ENCODE measurements at regions not wholly inside any gene's neighbourhood (a gene's known extent, or its start where the extent isn't known, plus 50 kb on each side); places are given as distances from the start of the nearest gene placed in this dataset.

DNA sequence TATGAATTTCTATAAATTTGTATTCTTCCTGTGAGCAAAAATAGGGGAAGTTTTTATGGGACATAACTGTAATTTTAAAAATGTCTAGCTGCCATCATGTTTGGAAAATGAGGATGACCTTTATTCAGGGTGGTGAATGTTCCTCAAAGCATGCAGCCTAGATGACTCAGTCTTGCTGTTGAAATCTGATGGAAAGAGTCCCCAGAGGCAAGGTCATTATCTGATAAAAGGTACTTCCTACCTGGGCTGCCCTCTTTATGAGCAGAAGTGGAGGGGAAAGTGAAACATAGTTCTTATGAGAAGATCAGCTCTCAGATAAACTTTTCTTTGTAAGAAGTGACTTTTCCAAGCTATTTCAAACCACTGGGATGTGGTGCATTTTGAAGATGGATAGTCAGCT is 1144.7 kb upstream of the PIK3C3 start:
- no peaks in the 10 kb centered on the region for H3K36me3 Mint-ChIP-seq (ENCODE audit: insufficient read depth, unreplicated experiment)
- no peak overlapping the region for H3K4me3 Mint-ChIP-seq (ENCODE audit: unreplicated experiment)
- H3K9me3 Mint-ChIP-seq (ENCODE audit: unreplicated experiment), result no peaks in the 10 kb centered on the region
- BruUV-seq (replicated peaks), result no TSS peak
- ChIA-PET CTCF (no interaction called here), POLR2A (no interaction called here)
- H3K36me3 ChIP-seq (ENCODE audit: control insufficient read depth, insufficient read depth, low read length), result no peaks in the 10 kb centered on the region
- H3K27me3 ChIP-seq (replicated peaks; ENCODE audit: control insufficient read depth, insufficient read depth, low read length), result no peaks in the 10 kb centered on the region
- TF ChIP-seq, protein P1, sequence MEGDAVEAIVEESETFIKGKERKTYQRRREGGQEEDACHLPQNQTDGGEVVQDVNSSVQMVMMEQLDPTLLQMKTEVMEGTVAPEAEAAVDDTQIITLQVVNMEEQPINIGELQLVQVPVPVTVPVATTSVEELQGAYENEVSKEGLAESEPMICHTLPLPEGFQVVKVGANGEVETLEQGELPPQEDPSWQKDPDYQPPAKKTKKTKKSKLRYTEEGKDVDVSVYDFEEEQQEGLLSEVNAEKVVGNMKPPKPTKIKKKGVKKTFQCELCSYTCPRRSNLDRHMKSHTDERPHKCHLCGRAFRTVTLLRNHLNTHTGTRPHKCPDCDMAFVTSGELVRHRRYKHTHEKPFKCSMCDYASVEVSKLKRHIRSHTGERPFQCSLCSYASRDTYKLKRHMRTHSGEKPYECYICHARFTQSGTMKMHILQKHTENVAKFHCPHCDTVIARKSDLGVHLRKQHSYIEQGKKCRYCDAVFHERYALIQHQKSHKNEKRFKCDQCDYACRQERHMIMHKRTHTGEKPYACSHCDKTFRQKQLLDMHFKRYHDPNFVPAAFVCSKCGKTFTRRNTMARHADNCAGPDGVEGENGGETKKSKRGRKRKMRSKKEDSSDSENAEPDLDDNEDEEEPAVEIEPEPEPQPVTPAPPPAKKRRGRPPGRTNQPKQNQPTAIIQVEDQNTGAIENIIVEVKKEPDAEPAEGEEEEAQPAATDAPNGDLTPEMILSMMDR (IDR thresholded peaks at IDR 0.05; ENCODE audit: insufficient read depth in 1 of 2, low read depth in 1 of 2, low read length in 1 of 2, severe bottlenecking in 1 of 2, unreplicated experiment in 1 of 2), result no peak
- DNase-seq, result no peak
- no peaks in the 10 kb centered on the region for H3K27me3 Mint-ChIP-seq (ENCODE audit: insufficient read depth, unreplicated experiment)
- H3K9me3 ChIP-seq, result no peaks in the 10 kb centered on the region
- no peak overlapping the region for H3K27ac Mint-ChIP-seq (ENCODE audit: unreplicated experiment)
- H3K4me1 Mint-ChIP-seq (ENCODE audit: low read depth, unreplicated experiment), result no peaks in the 10 kb centered on the region
- H3K4me3 ChIP-seq (ENCODE audit: low read depth, low read length), result no peak overlapping the region
- intact Hi-C loops (cut with micrococcal nuclease; ENCODE audit: unreplicated experiment), result no loop called here
- H3K4me1 ChIP-seq, result no peaks in the 10 kb centered on the region

DNA sequence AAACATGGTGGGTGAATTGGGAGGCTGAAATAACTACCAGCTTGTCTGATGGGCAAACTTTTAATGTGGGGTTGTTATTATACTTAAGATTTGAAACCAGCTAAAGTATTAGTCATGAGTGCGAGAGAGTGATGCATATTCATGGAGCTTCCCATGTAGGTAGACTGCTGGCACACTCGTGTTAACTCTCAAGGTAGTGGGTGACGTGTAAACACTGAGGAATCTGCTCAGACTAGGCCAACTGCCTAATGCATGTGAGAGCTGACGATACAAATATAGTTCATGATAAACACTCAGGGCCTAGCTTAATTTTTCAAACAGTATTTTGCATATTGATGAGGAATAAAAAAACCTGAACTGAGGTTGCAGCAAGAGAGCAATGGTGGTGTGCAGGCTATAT is 1165.7 kb upstream of the PIK3C3 start:
- H3K9me3 Mint-ChIP-seq (ENCODE audit: unreplicated experiment), result no peaks in the 10 kb centered on the region
- H3K4me3 Mint-ChIP-seq (ENCODE audit: unreplicated experiment), result no peak overlapping the region
- ChIA-PET CTCF (no interaction called here), POLR2A (no interaction called here)
- H3K36me3 Mint-ChIP-seq (ENCODE audit: insufficient read depth, unreplicated experiment), result no peaks in the 10 kb centered on the region
- H3K27ac Mint-ChIP-seq (ENCODE audit: unreplicated experiment), result no peak overlapping the region
- H3K4me1 Mint-ChIP-seq (ENCODE audit: low read depth, unreplicated experiment), result no peaks in the 10 kb centered on the region
- H3K9me3 ChIP-seq, result no peaks in the 10 kb centered on the region
- no peaks in the 10 kb centered on the region for H3K27me3 ChIP-seq (replicated peaks; ENCODE audit: control insufficient read depth, insufficient read depth, low read length)
- no peak for DNase-seq
- no peaks in the 10 kb centered on the region for H3K27me3 Mint-ChIP-seq (ENCODE audit: insufficient read depth, unreplicated experiment)
- no TSS peak for BruUV-seq (replicated peaks)
- H3K4me1 ChIP-seq, result no peaks in the 10 kb centered on the region
- H3K36me3 ChIP-seq (ENCODE audit: control insufficient read depth, insufficient read depth, low read length), result no peaks in the 10 kb centered on the region
- TF ChIP-seq, protein P1 (IDR thresholded peaks at IDR 0.05; ENCODE audit: insufficient read depth in 1 of 2, low read depth in 1 of 2, low read length in 1 of 2, severe bottlenecking in 1 of 2, unreplicated experiment in 1 of 2), result no peak
- H3K4me3 ChIP-seq (ENCODE audit: low read depth, low read length), result no peak overlapping the region
- intact Hi-C loops (cut with micrococcal nuclease; ENCODE audit: unreplicated experiment), result no loop called here

DNA sequence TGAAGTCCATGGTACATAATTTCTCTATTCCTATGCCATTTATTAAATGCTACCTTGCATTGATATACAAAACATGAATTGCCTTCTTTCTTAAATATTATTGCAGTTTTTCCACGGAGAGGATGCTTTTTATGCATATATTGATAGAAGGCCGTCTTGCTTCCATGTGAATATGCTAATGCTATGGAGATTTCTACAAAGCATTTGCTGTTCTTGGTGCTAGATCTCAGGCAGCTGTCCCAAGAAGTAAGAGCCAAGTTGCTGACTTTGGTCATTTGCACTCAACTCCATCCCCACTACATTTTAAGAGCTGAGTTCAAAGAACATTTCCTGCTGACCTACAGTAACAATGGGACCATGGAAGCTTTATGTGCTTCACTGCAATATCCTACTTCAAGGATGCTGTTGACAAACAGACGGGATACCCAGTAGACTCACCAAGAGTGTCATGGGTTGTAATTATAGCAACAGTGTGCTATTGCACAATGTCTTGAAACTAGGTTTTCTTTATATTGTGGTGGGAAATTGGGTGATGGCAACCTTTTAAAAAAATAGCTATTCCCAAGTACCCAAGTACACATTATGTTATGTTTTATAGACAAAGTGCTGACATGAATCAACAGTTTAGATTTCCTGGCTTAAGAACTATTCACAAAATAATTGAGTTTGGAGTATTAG is 1172.4 kb upstream of the PIK3C3 start:
- Mint-ChIP-seq H3K4me1 (ENCODE audit: low read depth, unreplicated experiment) (no peaks in the 10 kb centered on the region), H3K27me3 (ENCODE audit: insufficient read depth, unreplicated experiment) (no peaks in the 10 kb centered on the region), H3K4me3 (ENCODE audit: unreplicated experiment) (no peak overlapping the region), H3K36me3 (ENCODE audit: insufficient read depth, unreplicated experiment) (no peaks in the 10 kb centered on the region), H3K27ac (ENCODE audit: unreplicated experiment) (no peak overlapping the region), H3K9me3 (ENCODE audit: unreplicated experiment) (no peaks in the 10 kb centered on the region)
- no peaks in the 10 kb centered on the region for H3K4me1 ChIP-seq
- BruUV-seq (replicated peaks), result no TSS peak
- intact Hi-C loops (cut with micrococcal nuclease; ENCODE audit: unreplicated experiment), result no loop called here
- H3K27me3 ChIP-seq (replicated peaks; ENCODE audit: control insufficient read depth, insufficient read depth, low read length), result no peaks in the 10 kb centered on the region
- POLR2A ChIA-PET, result no interaction called here
- no peak overlapping the region for H3K4me3 ChIP-seq (ENCODE audit: low read depth, low read length)
- no peak for DNase-seq
- TF ChIP-seq, protein P1 (IDR thresholded peaks at IDR 0.05; ENCODE audit: insufficient read depth in 1 of 2, low read depth in 1 of 2, low read length in 1 of 2, severe bottlenecking in 1 of 2, unreplicated experiment in 1 of 2), result no peak
- H3K36me3 ChIP-seq (ENCODE audit: control insufficient read depth, insufficient read depth, low read length), result no peaks in the 10 kb centered on the region
- CTCF ChIA-PET, result no interaction called here
- H3K9me3 ChIP-seq, result no peaks in the 10 kb centered on the region

Data from Caco-2 (cell line).